ENCODE measurements at regions not wholly inside any gene's neighbourhood (a gene's known extent, or its start where the extent isn't known, plus 50 kb on each side); places are given as distances from the start of the nearest gene placed in this dataset.
A peak's percentile ranks its signal among the peaks of the same experiment; 100 is the strongest.

GRCh38 chr7:84492098-84493034 lies 297.8 kb upstream of the SEMA3A start:
- in situ Hi-C loops (cut with MboI; ENCODE audit: low sequenced_read_pairs) = no loop called here
- DNase-seq (ENCODE audit: low spot score in 2 of 2) = no peak
- Histone ChIP-seq H3K27me3 (ENCODE audit: low read depth) (no peaks in the 10 kb centered on the region), H3K4me3 (no peak overlapping the region), H3K9me3 (no peaks in the 10 kb centered on the region), H3K36me3 (replicated peaks) (no peaks in the 10 kb centered on the region), H3K4me1 (peaks cover 1% of the 10 kb centered on the region; the same call in 1 of the 2 replicates)

- Histone ChIP-seq H3K4me3 (no peak overlapping the region), H3K36me3 (replicated peaks) (no peaks in the 10 kb centered on the region), H3K27me3 (ENCODE audit: low read depth) (no peaks in the 10 kb centered on the region), H3K4me1 (peaks cover 2% of the 10 kb centered on the region; the same call in 1 of the 2 replicates), H3K9me3 (no peaks in the 10 kb centered on the region)
- in situ Hi-C loops (cut with MboI; ENCODE audit: low sequenced_read_pairs) = no loop called here
- DNase-seq (ENCODE audit: low spot score in 2 of 2) = no peak
These were observed 296.1 kb upstream of the SEMA3A start for GRCh38 chr7:84490661-84491060.

DNA sequence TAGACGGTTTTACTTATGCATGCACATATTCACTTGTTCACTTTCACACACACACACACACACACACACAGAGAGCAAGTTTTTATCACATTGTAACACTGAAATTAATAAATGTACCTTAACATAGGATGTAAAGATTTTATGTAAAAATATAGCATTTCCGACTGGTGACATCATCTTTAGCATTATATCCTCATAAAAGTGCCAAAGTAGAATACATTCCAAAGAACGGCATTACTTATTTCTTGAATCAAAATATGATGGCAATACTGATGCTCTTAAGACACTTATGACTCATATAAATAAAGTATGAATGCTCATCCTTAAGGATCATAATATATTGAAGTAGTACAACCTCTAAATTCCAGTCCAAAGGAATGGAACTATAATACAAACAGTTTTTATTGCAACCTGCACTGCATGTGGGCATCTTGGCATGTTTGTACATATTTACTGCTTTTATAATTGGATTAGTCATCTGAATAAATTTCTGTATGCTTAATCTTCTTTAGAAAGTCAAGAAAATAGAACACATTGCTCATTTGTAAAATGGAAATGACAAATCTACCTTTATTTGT lies 290.0 kb upstream of the SEMA3A start:
- no peak for DNase-seq (ENCODE audit: low spot score in 2 of 2)
- no peak overlapping the region for H3K4me3 ChIP-seq

GRCh38 chr7:84482476-84482875 lies 287.9 kb upstream of the SEMA3A start:
- Histone ChIP-seq H3K4me3 (no peak overlapping the region), H3K27me3 (ENCODE audit: low read depth) (no peaks in the 10 kb centered on the region), H3K4me1 (peaks cover 2% of the 10 kb centered on the region; the same call in 1 of the 2 replicates), H3K36me3 (replicated peaks) (no peaks in the 10 kb centered on the region), H3K9me3 (no peaks in the 10 kb centered on the region)
- no peak for DNase-seq (ENCODE audit: low spot score in 2 of 2)
- in situ Hi-C loops (cut with MboI; ENCODE audit: low sequenced_read_pairs) = no loop called here

More for the DNA sequence above, 290.0 kb upstream of the SEMA3A start:
- in situ Hi-C loops (cut with MboI; ENCODE audit: low sequenced_read_pairs) = no loop called here
- Histone ChIP-seq H3K4me1 (peaks cover 2% of the 10 kb centered on the region; the same call in 1 of the 2 replicates), H3K27me3 (ENCODE audit: low read depth) (no peaks in the 10 kb centered on the region), H3K36me3 (replicated peaks) (no peaks in the 10 kb centered on the region), H3K9me3 (no peaks in the 10 kb centered on the region)

GRCh38 chr7:84479059-84479458 lies 284.5 kb upstream of the SEMA3A start:
- in situ Hi-C loops (cut with MboI; ENCODE audit: low sequenced_read_pairs) = no loop called here
- no peaks in the 10 kb centered on the region for H3K4me1 ChIP-seq

DNA sequence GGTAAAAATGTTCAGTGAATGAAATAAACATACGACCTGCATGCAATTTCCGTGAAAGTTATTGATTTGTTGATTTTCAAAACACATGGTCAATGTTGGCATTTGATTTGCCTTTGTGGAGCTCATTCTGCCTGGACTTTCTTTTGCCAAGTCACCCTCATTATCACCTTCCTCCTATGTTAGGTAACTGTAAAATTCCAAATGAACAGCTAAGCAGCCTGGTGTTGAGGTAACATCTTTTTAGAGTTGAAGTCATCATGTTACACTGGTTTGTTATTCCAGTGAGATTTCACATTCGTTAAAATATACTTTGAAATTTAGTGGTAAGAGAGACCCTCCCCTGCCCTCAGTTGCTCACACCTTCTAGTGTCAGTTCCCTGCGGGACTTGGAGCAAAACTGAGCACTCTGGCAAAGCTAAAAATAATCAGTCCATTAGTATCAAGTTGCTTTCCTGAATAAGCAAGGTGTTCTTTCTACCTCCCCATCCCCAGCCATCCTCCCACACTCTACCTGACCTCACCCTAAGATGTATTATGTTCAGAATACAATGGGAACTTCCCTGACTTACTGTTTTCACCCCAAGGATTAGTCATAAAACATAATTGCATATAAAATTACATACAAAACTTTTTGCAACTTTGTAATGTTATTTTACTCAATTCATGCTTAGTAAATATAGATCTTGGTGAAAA lies 283.3 kb upstream of the SEMA3A start:
- no peaks in the 10 kb centered on the region for H3K9me3 ChIP-seq
- H3K27me3 ChIP-seq (ENCODE audit: low read depth) = no peaks in the 10 kb centered on the region
- no peaks in the 10 kb centered on the region for H3K36me3 ChIP-seq (replicated peaks)
- H3K4me3 ChIP-seq = no peak overlapping the region
- DNase-seq (ENCODE audit: low spot score in 2 of 2) = no peak
- in situ Hi-C loops (cut with MboI; ENCODE audit: low sequenced_read_pairs) = no loop called here
- H3K4me1 ChIP-seq = no peaks in the 10 kb centered on the region

More at GRCh38 chr7:84479059-84479458, 284.5 kb upstream of the SEMA3A start:
- Histone ChIP-seq H3K36me3 (replicated peaks) (no peaks in the 10 kb centered on the region), H3K4me3 (no peak overlapping the region), H3K9me3 (no peaks in the 10 kb centered on the region), H3K27me3 (ENCODE audit: low read depth) (no peaks in the 10 kb centered on the region)
- no peak for DNase-seq (ENCODE audit: low spot score in 2 of 2)

DNA sequence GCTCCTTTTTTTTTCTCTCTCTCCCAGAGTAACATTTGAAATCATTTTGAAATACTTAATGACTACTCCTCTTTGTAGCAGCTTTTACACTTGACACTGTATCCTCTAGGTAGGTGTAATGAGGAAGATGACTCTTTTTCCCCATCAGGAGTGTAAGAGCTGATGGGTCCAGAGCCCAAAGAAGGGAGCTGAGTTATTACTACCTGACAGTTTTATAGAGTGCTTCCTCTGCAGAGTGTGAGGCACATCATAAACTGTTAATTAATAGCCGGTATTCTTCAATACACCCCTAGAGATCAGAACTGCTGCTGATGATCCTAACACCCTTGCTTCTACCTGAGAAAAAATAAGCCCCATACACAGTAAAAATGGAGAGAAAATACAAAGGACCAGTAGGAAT lies 279.8 kb upstream of the SEMA3A start:
- Histone ChIP-seq H3K4me1 (no peaks in the 10 kb centered on the region), H3K27me3 (ENCODE audit: low read depth) (no peaks in the 10 kb centered on the region), H3K9me3 (no peaks in the 10 kb centered on the region), H3K4me3 (no peak overlapping the region), H3K36me3 (replicated peaks) (no peaks in the 10 kb centered on the region)
- in situ Hi-C loops (cut with MboI; ENCODE audit: low sequenced_read_pairs) = no loop called here
- DNase-seq (ENCODE audit: low spot score in 2 of 2) = no peak

- Histone ChIP-seq H3K4me1 (peaks cover 5% of the 10 kb centered on the region), H3K4me3 (no peak overlapping the region), H3K27me3 (ENCODE audit: low read depth) (no peaks in the 10 kb centered on the region), H3K36me3 (replicated peaks) (no peaks in the 10 kb centered on the region), H3K9me3 (no peaks in the 10 kb centered on the region)
- in situ Hi-C loops (cut with MboI; ENCODE audit: low sequenced_read_pairs) = no loop called here
- DNase-seq (ENCODE audit: low spot score in 2 of 2) = no peak
These were observed 277.0 kb upstream of the SEMA3A start for GRCh38 chr7:84471576-84471975.

DNA sequence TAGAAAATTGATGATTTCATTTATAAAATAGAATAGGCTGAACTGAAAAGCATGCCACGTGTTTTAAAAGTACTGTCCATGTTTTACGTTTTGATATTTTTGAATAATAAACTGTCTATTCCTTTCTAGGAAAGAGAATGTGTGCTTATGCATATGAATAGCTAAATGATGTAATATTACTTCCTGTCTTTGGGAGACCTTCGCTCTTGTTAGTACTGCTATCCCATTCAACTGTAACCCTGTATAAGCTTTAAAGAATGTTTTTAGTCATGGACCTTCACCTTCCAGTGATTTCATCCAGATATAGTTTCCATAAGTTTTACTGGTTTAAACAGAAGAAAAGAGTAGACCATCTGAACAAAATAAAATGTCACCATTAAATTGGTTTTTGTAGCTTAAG lies 274.4 kb upstream of the SEMA3A start:
- no peak overlapping the region for H3K4me3 ChIP-seq
- in situ Hi-C loops (cut with MboI; ENCODE audit: low sequenced_read_pairs) = no loop called here
- DNase-seq (ENCODE audit: low spot score in 2 of 2) = peak in 1 of 2 experiments; percentile 19
- H3K27me3 ChIP-seq (ENCODE audit: low read depth) = no peaks in the 10 kb centered on the region
- no peaks in the 10 kb centered on the region for H3K9me3 ChIP-seq
- H3K36me3 ChIP-seq (replicated peaks) = no peaks in the 10 kb centered on the region
- H3K4me1 ChIP-seq = peaks cover 5% of the 10 kb centered on the region

DNA sequence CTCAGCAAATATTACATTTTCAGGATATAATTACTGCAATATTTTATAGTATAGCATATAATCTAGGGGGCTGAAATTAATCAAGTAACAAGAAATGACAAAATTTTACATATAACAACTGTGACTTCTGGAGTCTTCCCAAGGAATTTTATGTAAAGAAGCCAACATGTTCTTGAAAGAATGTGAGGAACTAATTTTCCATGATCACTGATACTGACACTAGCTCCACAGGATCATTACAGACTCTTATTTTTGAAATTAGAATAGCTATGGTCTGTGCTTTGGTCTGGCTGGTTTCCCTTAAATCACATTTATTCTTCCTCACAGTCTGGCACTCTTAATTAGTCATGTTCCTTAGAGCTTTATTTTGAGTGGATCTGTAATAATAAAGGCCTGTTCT lies 267.7 kb upstream of the SEMA3A start:
- H3K4me1 ChIP-seq = peaks cover 7% of the 10 kb centered on the region
- H3K9me3 ChIP-seq = no peaks in the 10 kb centered on the region
- in situ Hi-C loops (cut with MboI; ENCODE audit: low sequenced_read_pairs) = no loop called here
- no peak overlapping the region for H3K4me3 ChIP-seq
- H3K36me3 ChIP-seq (replicated peaks) = no peaks in the 10 kb centered on the region
- H3K27me3 ChIP-seq (ENCODE audit: low read depth) = no peaks in the 10 kb centered on the region
- DNase-seq (ENCODE audit: low spot score in 2 of 2) = no peak

GRCh38 chr7:84461093-84461492 lies 266.5 kb upstream of the SEMA3A start:
- H3K36me3 ChIP-seq (replicated peaks) = no peaks in the 10 kb centered on the region
- in situ Hi-C loops (cut with MboI; ENCODE audit: low sequenced_read_pairs) = no loop called here
- H3K27me3 ChIP-seq (ENCODE audit: low read depth) = no peaks in the 10 kb centered on the region
- peaks cover 7% of the 10 kb centered on the region for H3K4me1 ChIP-seq
- H3K9me3 ChIP-seq = no peaks in the 10 kb centered on the region
- H3K4me3 ChIP-seq = no peak overlapping the region
- no peak for DNase-seq (ENCODE audit: low spot score in 2 of 2)

- no peaks in the 10 kb centered on the region for H3K9me3 ChIP-seq
- no peaks in the 10 kb centered on the region for H3K36me3 ChIP-seq (replicated peaks)
- peaks cover 4% of the 10 kb centered on the region for H3K4me1 ChIP-seq
- H3K4me3 ChIP-seq = no peak overlapping the region
- DNase-seq (ENCODE audit: low spot score in 2 of 2) = no peak
- H3K27me3 ChIP-seq (ENCODE audit: low read depth) = no peaks in the 10 kb centered on the region
- in situ Hi-C loops (cut with MboI; ENCODE audit: low sequenced_read_pairs) = no loop called here
These were observed 261.2 kb upstream of the SEMA3A start for GRCh38 chr7:84455788-84456187.

- Histone ChIP-seq H3K4me1 (no peaks in the 10 kb centered on the region), H3K4me3 (no peak overlapping the region), H3K9me3 (no peaks in the 10 kb centered on the region), H3K36me3 (replicated peaks) (no peaks in the 10 kb centered on the region), H3K27me3 (ENCODE audit: low read depth) (no peaks in the 10 kb centered on the region)
- in situ Hi-C loops (cut with MboI; ENCODE audit: low sequenced_read_pairs) = no loop called here
- no peak for DNase-seq (ENCODE audit: low spot score in 2 of 2)
These were observed 259.8 kb upstream of the SEMA3A start for GRCh38 chr7:84454174-84454959.

Measured in HAP-1 (cell line).